Upper lobe of left lung (tissue), 4 donors: ENCODE measurements at regions not wholly inside any gene's neighbourhood (a gene's known extent, or its start where the extent isn't known, plus 50 kb on each side); places are given as distances from the start of the nearest gene placed in this dataset.

Experiments
- EP300 ChIP-seq, 4 donors: sonication (generic); formaldehyde crosslinking; IDR thresholded peaks; one replicate each; pipeline ENCODE4 v1.5.1; 2017; ENCODE audit warnings: antibody characterized with exemption in 4 of 4, control low read depth in 2 of 4
- POLR2A ChIP-seq, 4 donors: fragments of 450-650 bp; IDR thresholded peaks; one replicate each; pipeline ENCODE4 v1.5.1; 2016 to 2017; ENCODE audit warnings: antibody characterized with exemption in 4 of 4, mild to moderate bottlenecking in 2 of 4
- POLR2AphosphoS5 ChIP-seq, 2 donors: sonication (generic); formaldehyde crosslinking; IDR thresholded peaks; one replicate each; pipeline ENCODE4 v1.5.1; 2017; ENCODE audit warnings: antibody characterized with exemption in 2 of 2
- TF ChIP-seq, protein P1 (sequence below), 6 experiments: fragments of 450-650 bp in 4 of 6; fragments of 200-600 bp in 2 of 6; sonication (generic) in 2 of 6; IDR thresholded peaks; one replicate each; pipeline ENCODE4 v1.5.1; 2016 to 2019; ENCODE audit warnings: antibody characterized with exemption in 6 of 6

DNA sequence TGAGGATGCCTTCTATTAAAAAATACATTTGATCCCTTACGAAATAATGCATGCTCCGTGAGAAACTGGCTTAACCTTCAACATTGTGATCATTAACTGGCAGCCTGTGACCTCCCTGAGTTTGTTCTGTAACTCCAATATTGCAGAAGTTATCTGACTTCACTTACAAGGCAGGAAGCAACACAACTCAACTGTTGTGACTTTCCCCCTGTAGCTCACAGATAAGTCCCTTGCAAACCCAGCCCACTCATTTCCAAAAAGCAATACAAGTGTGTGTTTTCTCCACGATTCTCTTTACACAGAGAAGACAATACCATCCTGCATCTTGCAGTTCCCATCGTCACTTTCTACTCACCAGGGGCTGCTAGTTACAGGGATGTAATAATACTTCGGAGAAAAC is 304.7 kb upstream of the TMEM132C start:
- TF ChIP-seq POLR2A (IDR thresholded peaks at IDR 0.05), result no peak
- TF ChIP-seq, protein P1, sequence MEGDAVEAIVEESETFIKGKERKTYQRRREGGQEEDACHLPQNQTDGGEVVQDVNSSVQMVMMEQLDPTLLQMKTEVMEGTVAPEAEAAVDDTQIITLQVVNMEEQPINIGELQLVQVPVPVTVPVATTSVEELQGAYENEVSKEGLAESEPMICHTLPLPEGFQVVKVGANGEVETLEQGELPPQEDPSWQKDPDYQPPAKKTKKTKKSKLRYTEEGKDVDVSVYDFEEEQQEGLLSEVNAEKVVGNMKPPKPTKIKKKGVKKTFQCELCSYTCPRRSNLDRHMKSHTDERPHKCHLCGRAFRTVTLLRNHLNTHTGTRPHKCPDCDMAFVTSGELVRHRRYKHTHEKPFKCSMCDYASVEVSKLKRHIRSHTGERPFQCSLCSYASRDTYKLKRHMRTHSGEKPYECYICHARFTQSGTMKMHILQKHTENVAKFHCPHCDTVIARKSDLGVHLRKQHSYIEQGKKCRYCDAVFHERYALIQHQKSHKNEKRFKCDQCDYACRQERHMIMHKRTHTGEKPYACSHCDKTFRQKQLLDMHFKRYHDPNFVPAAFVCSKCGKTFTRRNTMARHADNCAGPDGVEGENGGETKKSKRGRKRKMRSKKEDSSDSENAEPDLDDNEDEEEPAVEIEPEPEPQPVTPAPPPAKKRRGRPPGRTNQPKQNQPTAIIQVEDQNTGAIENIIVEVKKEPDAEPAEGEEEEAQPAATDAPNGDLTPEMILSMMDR (IDR thresholded peaks at IDR 0.05), result no peak
- no peak for TF ChIP-seq EP300 (IDR thresholded peaks at IDR 0.05)
- no peak for TF ChIP-seq POLR2AphosphoS5 (IDR thresholded peaks at IDR 0.05)
